ENCODE measurements at regions not wholly inside any gene's neighbourhood (a gene's known extent, or its start where the extent isn't known, plus 50 kb on each side); places are given as distances from the start of the nearest gene placed in this dataset.

DNA sequence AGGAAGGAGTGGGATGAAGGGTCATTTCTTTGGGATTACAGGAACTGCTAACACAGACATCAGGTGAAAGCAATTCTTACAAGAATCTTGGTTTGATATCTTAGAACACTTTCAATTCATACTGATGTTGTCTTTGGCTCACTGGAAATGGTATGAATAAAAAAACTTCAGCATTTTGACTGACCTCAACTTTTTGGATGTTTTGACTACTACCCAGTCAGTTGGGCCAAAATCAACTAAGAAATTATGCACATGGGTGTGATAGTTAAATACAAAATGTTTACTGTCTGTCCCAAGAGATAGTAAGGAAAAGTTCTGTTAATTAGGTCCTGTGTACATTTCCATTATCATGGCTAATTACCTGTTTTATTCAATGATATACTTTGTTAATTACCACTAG is 165.5 kb upstream of the LRIG1 start:
- no peak for TF ChIP-seq CTCF (IDR thresholded peaks at IDR 0.05 in 4 of 5, conservative IDR thresholded peaks at IDR 0.05 in 1 of 5)
- TF ChIP-seq POLR2A (IDR thresholded peaks at IDR 0.05) = no peak

All from gastrocnemius medialis (tissue), 4 donors.